ENCODE measurements at regions not wholly inside any gene's neighbourhood (a gene's known extent, or its start where the extent isn't known, plus 50 kb on each side); places are given as distances from the start of the nearest gene placed in this dataset.
"Not testable (repeated sequence)": the region's sequence is repeated elsewhere in the genome, so short reads cannot be mapped to it uniquely, and the experiment has no call there.

GRCh38 chr4:124104628-124105027 is 607.9 kb downstream of the ANKRD50 start:
- DNase-seq (ENCODE audit: low spot score), result no peak

GRCh38 chr4:124105212-124105611 is 607.3 kb downstream of the ANKRD50 start:
- DNase-seq (ENCODE audit: low spot score), result peak; percentile 46

- DNase-seq (ENCODE audit: low spot score), result no peak
These were observed 601.1 kb downstream of the ANKRD50 start for GRCh38 chr4:124111411-124111810.

GRCh38 chr4:124111922-124112321 is 600.6 kb downstream of the ANKRD50 start:
- DNase-seq (ENCODE audit: low spot score), result peak; percentile 62

- DNase-seq (ENCODE audit: low spot score), result no peak
These were observed 594.5 kb downstream of the ANKRD50 start for GRCh38 chr4:124118061-124118460.

- no peak for DNase-seq (ENCODE audit: low spot score)
These were observed 591.0 kb downstream of the ANKRD50 start for GRCh38 chr4:124121461-124121971.

- no peak for DNase-seq (ENCODE audit: low spot score)
These were observed 589.4 kb downstream of the ANKRD50 start for GRCh38 chr4:124123181-124123580.

- no peak for DNase-seq (ENCODE audit: low spot score)
These were observed 588.8 kb downstream of the ANKRD50 start for GRCh38 chr4:124123721-124124120.

- not testable (repeated sequence) for DNase-seq (ENCODE audit: low spot score)
These were observed 581.2 kb downstream of the ANKRD50 start for GRCh38 chr4:124131324-124131723.

GRCh38 chr4:124132161-124132560 is 580.4 kb downstream of the ANKRD50 start:
- DNase-seq (ENCODE audit: low spot score), result no peak

GRCh38 chr4:124133753-124134152 is 578.8 kb downstream of the ANKRD50 start:
- no peak for DNase-seq (ENCODE audit: low spot score)

- peak; percentile 25 for DNase-seq (ENCODE audit: low spot score)
These were observed 577.1 kb downstream of the ANKRD50 start for GRCh38 chr4:124135409-124135813.

GRCh38 chr4:124139044-124139443 is 573.5 kb downstream of the ANKRD50 start:
- no peak for DNase-seq (ENCODE audit: low spot score)

GRCh38 chr4:124143632-124144031 is 568.9 kb downstream of the ANKRD50 start:
- DNase-seq (ENCODE audit: low spot score), result no peak

- peak; percentile 10 for DNase-seq (ENCODE audit: low spot score)
These were observed 568.3 kb downstream of the ANKRD50 start for GRCh38 chr4:124144238-124144654.

- DNase-seq (ENCODE audit: low spot score), result no peak
These were observed 566.5 kb downstream of the ANKRD50 start for GRCh38 chr4:124146068-124146467.

- DNase-seq (ENCODE audit: low spot score), result no peak
These were observed 561.5 kb downstream of the ANKRD50 start for GRCh38 chr4:124151031-124151430.

GRCh38 chr4:124152132-124152531 is 560.4 kb downstream of the ANKRD50 start:
- DNase-seq (ENCODE audit: low spot score), result no peak

GRCh38 chr4:124155239-124155638 is 557.3 kb downstream of the ANKRD50 start:
- DNase-seq (ENCODE audit: low spot score), result no peak

- DNase-seq (ENCODE audit: low spot score), result no peak
These were observed 555.0 kb downstream of the ANKRD50 start for GRCh38 chr4:124157396-124158083.

- DNase-seq (ENCODE audit: low spot score), result no peak
These were observed 549.1 kb downstream of the ANKRD50 start for GRCh38 chr4:124163401-124163800.

GRCh38 chr4:124167602-124168001 is 544.9 kb downstream of the ANKRD50 start:
- DNase-seq (ENCODE audit: low spot score), result peak; percentile 46

- DNase-seq (ENCODE audit: low spot score), result not testable (repeated sequence)
These were observed 543.0 kb downstream of the ANKRD50 start for GRCh38 chr4:124169524-124169923.

GRCh38 chr4:124173912-124174311 is 538.6 kb downstream of the ANKRD50 start:
- no peak for DNase-seq (ENCODE audit: low spot score)

All from A172 (cell line).